ENCODE measurements at regions not wholly inside any gene's neighbourhood (a gene's known extent, or its start where the extent isn't known, plus 50 kb on each side); places are given as distances from the start of the nearest gene placed in this dataset.

DNA sequence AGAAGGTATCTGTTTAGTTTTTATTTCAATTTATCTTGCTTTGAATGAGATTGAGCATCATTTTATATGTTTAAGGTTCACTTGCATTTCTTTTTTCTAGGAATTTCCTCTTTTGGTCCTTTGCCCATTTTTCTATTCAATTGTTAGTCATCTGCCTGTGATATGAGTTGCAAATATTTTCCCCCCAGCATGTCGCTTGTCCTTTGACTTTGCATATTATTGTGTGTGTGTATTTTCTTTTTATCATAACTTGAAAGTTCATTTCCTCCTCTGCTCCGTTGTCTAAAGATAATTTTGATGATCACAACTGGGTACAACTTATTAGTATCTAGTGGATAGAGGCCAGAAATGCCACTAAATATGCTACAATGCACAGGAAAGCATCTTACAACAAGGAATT lies 132.7 kb upstream of the MDFIC start:
- Histone ChIP-seq H3K9me3 (no peaks in the 10 kb centered on the region), H3K4me1 (ENCODE audit: control insufficient read depth in 1 of 2, low read depth in 2 of 2) (peaks cover 8 to 11% of the 10 kb centered on the region in 2 donors), H3K27ac (no peak overlapping the region), H3K4me3 (no peak overlapping the region), H3K36me3 (no peaks in the 10 kb centered on the region), H3K27me3 (replicated peaks; ENCODE audit: insufficient read depth) (no peaks in the 10 kb centered on the region)
- TF ChIP-seq, protein P1, sequence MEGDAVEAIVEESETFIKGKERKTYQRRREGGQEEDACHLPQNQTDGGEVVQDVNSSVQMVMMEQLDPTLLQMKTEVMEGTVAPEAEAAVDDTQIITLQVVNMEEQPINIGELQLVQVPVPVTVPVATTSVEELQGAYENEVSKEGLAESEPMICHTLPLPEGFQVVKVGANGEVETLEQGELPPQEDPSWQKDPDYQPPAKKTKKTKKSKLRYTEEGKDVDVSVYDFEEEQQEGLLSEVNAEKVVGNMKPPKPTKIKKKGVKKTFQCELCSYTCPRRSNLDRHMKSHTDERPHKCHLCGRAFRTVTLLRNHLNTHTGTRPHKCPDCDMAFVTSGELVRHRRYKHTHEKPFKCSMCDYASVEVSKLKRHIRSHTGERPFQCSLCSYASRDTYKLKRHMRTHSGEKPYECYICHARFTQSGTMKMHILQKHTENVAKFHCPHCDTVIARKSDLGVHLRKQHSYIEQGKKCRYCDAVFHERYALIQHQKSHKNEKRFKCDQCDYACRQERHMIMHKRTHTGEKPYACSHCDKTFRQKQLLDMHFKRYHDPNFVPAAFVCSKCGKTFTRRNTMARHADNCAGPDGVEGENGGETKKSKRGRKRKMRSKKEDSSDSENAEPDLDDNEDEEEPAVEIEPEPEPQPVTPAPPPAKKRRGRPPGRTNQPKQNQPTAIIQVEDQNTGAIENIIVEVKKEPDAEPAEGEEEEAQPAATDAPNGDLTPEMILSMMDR (IDR thresholded peaks at IDR 0.05), result no peak
- DNase-seq (ENCODE audit: low spot score) (no peak), ATAC-seq (ENCODE audit: insufficient number of reproducible peaks, low FRiP score, low read depth) (no peak)

DNA sequence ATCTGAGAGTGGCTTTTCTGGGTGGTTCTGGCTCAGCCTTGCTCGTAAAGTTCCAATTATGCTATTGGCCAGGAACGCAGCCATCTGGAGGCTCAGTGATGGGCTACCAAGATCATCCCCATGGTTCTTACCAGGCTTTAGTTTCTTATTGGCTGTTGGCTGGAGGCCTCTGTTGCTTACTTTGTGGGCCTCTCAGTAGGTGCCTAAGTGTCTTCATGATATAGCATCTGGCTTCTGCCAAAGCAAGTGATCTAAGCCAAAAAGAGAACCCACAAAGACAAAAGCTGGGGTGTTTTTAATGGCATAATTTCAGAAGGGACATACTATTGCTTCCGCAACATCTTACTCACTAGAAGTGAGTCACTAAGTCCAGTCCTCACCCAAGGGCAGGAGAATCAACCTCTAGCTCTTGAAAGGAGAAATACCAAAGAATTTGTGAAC lies 132.0 kb upstream of the MDFIC start:
- DNase-seq (ENCODE audit: low spot score), result no peak
- Histone ChIP-seq H3K27me3 (replicated peaks; ENCODE audit: insufficient read depth) (no peaks in the 10 kb centered on the region), H3K27ac (peak overlapping the region in 1 of 2 donors; percentile 62), H3K4me3 (no peak overlapping the region), H3K36me3 (no peaks in the 10 kb centered on the region), H3K4me1 (ENCODE audit: control insufficient read depth in 1 of 2, low read depth in 2 of 2) (peaks cover 8 to 11% of the 10 kb centered on the region in 2 donors), H3K9me3 (no peaks in the 10 kb centered on the region)
- TF ChIP-seq, protein P1 (IDR thresholded peaks at IDR 0.05), result no peak
- ATAC-seq (ENCODE audit: insufficient number of reproducible peaks, low FRiP score, low read depth), result no peak

- Histone ChIP-seq H3K27ac (peak overlapping the region in 1 of 2 donors; percentile 62), H3K9me3 (no peaks in the 10 kb centered on the region), H3K4me1 (ENCODE audit: control insufficient read depth in 1 of 2, low read depth in 2 of 2) (peaks cover 8 to 11% of the 10 kb centered on the region in 2 donors), H3K27me3 (replicated peaks; ENCODE audit: insufficient read depth) (no peaks in the 10 kb centered on the region), H3K4me3 (no peak overlapping the region), H3K36me3 (no peaks in the 10 kb centered on the region)
- no peak for DNase-seq (ENCODE audit: low spot score)
- TF ChIP-seq, protein P1 (IDR thresholded peaks at IDR 0.05), result no peak
- no peak for ATAC-seq (ENCODE audit: insufficient number of reproducible peaks, low FRiP score, low read depth)
These were observed 131.4 kb upstream of the MDFIC start for GRCh38 chr7:114790521-114790920.

- H3K27ac ChIP-seq, result no peak overlapping the region
These were observed 130.1 kb upstream of the MDFIC start for GRCh38 chr7:114791771-114792170.

GRCh38 chr7:114793155-114793845 lies 128.6 kb upstream of the MDFIC start:
- TF ChIP-seq, protein P1 (IDR thresholded peaks at IDR 0.05), result no peak
- Histone ChIP-seq H3K4me3 (no peak overlapping the region), H3K4me1 (ENCODE audit: control insufficient read depth in 1 of 2, low read depth in 2 of 2) (peaks cover 8 to 11% of the 10 kb centered on the region in 2 donors), H3K27ac (no peak overlapping the region), H3K36me3 (no peaks in the 10 kb centered on the region), H3K27me3 (replicated peaks; ENCODE audit: insufficient read depth) (no peaks in the 10 kb centered on the region), H3K9me3 (no peaks in the 10 kb centered on the region)
- DNase-seq (ENCODE audit: low spot score) (no peak), ATAC-seq (ENCODE audit: insufficient number of reproducible peaks, low FRiP score, low read depth) (no peak)

More at GRCh38 chr7:114791771-114792170, 130.1 kb upstream of the MDFIC start:
- H3K36me3 ChIP-seq, result no peaks in the 10 kb centered on the region
- ATAC-seq (ENCODE audit: insufficient number of reproducible peaks, low FRiP score, low read depth) (no peak), DNase-seq (ENCODE audit: low spot score) (no peak)
- no peaks in the 10 kb centered on the region for H3K9me3 ChIP-seq
- peaks cover 8 to 11% of the 10 kb centered on the region in 2 donors for H3K4me1 ChIP-seq (ENCODE audit: control insufficient read depth in 1 of 2, low read depth in 2 of 2)
- H3K4me3 ChIP-seq, result no peak overlapping the region
- H3K27me3 ChIP-seq (replicated peaks; ENCODE audit: insufficient read depth), result no peaks in the 10 kb centered on the region
- TF ChIP-seq, protein P1 (IDR thresholded peaks at IDR 0.05), result no peak
